Karpas-422 (cell line): ENCODE measurements at regions not wholly inside any gene's neighbourhood (a gene's known extent, or its start where the extent isn't known, plus 50 kb on each side); places are given as distances from the start of the nearest gene placed in this dataset.
A peak's percentile ranks its signal among the peaks of the same experiment; 100 is the strongest.
"Not testable (repeated sequence)": the region's sequence is repeated elsewhere in the genome, so short reads cannot be mapped to it uniquely, and the experiment has no call there.

Experiments
- DNase-seq: peaks from one replicate; pipeline ENCODE4 v3.0.0-alpha.2; 2015
- H2AFZ ChIP-seq: fragments of 200-600 bp; sonication (generic); 2 replicates; pipeline ENCODE4 v1.6.1; 2014; ENCODE audit warnings: antibody characterized with exemption, low read length, mixed read lengths
- H3K27ac ChIP-seq: fragments of 200-600 bp; sonication (generic); 2 replicates; pipeline ENCODE4 v1.5.1; 2014; ENCODE audit warnings: mild to moderate bottlenecking, low read length, moderate library complexity
- H3K27me3 ChIP-seq: fragments of 200-600 bp; sonication (generic); 2 replicates; pipeline ENCODE4 v1.6.1; 2014; ENCODE audit warnings: low read length, mixed read lengths
- H3K36me3 ChIP-seq: fragments of 200-600 bp; sonication (generic); 2 replicates; pipeline ENCODE4 v1.6.1; 2014; ENCODE audit warnings: low read length, mixed read lengths; ENCODE audit not compliant: insufficient read depth
- H3K4me1 ChIP-seq: fragments of 200-600 bp; sonication (generic); 2 replicates; pipeline ENCODE4 v1.6.1; 2014; ENCODE audit warnings: mild to moderate bottlenecking, low read length, mixed read lengths
- H3K4me2 ChIP-seq: fragments of 200-600 bp; sonication (generic); 2 replicates; pipeline ENCODE4 v1.6.1; 2014; ENCODE audit warnings: low read length, low read depth, mild to moderate bottlenecking; ENCODE audit not compliant: poor library complexity, severe bottlenecking
- H3K4me3 ChIP-seq: fragments of 200-600 bp; sonication (generic); 2 replicates; pipeline ENCODE4 v1.5.1; 2014; ENCODE audit warnings: mild to moderate bottlenecking, antibody characterized with exemption, low read length, mixed read lengths
- H3K79me2 ChIP-seq: fragments of 200-600 bp; sonication (generic); 2 replicates; pipeline ENCODE4 v1.6.1; 2014; ENCODE audit warnings: mild to moderate bottlenecking, low read length, mixed read lengths
- H3K9ac ChIP-seq: fragments of 200-600 bp; sonication (generic); 2 replicates; pipeline ENCODE4 v1.6.0; 2014; ENCODE audit warnings: low read length
- H3K9me2 ChIP-seq: fragments of 200-600 bp; sonication (generic), shearing (Covaris generic); replicated peaks from 2 replicates; pipeline ENCODE4 v1.6.0; 2014; ENCODE audit warnings: mild to moderate bottlenecking, low read length, moderate library complexity; ENCODE audit not compliant: insufficient read depth
- H3K9me3 ChIP-seq: fragments of 300-700, 200-600 bp; sonication (generic); 2 replicates; pipeline ENCODE4 v1.6.1; 2014; ENCODE audit warnings: low read length, mixed read lengths
- H4K20me1 ChIP-seq: fragments of 200-600 bp; sonication (generic); 2 replicates; pipeline ENCODE4 v1.6.1; 2014; ENCODE audit warnings: mild to moderate bottlenecking, antibody characterized with exemption, low read length, low read depth; ENCODE audit not compliant: insufficient read depth

DNA sequence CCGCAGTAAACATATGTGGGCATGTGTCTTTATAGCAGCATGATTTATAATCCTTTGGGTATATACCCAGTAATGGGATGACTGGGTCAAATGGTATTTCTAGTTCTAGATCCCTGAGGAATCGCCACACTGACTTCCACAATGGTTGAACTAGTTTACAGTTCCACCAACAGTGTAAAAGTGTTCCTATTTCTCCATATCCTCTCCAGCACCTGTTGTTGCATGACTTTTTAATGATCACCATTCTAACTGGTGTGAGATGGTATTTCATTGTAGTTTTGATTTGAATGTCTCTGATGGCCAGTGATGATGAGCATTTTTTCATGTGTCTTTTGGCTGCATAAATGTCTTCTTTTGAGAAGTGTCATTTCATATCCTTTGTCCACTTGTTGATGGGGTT, 238.6 kb upstream of the ZNF337 start:
- H3K9me2 ChIP-seq, H2AFZ ChIP-seq, DNase-seq, H3K9ac ChIP-seq, H3K9me3 ChIP-seq, H3K4me2 ChIP-seq, H3K27me3 ChIP-seq, H3K27ac ChIP-seq, H4K20me1 ChIP-seq, H3K36me3 ChIP-seq, H3K79me2 ChIP-seq, H3K4me1 ChIP-seq, H3K4me3 ChIP-seq: not testable (repeated sequence)

DNA sequence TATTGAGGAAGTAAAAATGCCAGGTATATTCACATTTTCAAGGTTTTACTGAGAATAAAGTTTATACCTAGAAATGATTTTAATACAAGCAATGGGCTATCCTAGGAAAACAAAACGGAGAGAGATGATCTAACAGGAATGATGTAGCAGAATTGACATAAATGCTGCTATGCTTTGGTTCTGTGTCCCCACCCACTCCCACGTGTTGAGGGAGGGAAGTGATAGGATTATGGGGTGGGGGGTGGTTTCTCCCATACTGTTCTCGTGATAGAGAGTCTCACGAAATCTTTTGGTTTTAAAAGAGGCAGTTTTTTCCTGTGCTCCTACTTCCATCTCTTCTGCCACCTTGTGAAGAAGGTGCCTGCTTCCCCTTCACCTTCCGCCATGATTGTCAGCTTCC, 236.2 kb upstream of the ZNF337 start:
- not testable (repeated sequence) for H4K20me1 ChIP-seq, H2AFZ ChIP-seq, H3K9me3 ChIP-seq, DNase-seq, H3K27ac ChIP-seq, H3K9me2 ChIP-seq, H3K79me2 ChIP-seq, H3K9ac ChIP-seq, H3K27me3 ChIP-seq, H3K4me3 ChIP-seq, H3K36me3 ChIP-seq, H3K4me2 ChIP-seq, H3K4me1 ChIP-seq

GRCh38 chr20:25932170-25932569, 235.5 kb upstream of the ZNF337 start:
- H3K9me3 ChIP-seq, H3K4me3 ChIP-seq, H3K27me3 ChIP-seq, H3K4me2 ChIP-seq, H3K4me1 ChIP-seq, H3K9me2 ChIP-seq, DNase-seq, H2AFZ ChIP-seq, H3K9ac ChIP-seq, H4K20me1 ChIP-seq, H3K36me3 ChIP-seq, H3K27ac ChIP-seq, H3K79me2 ChIP-seq: not testable (repeated sequence)

GRCh38 chr20:25902321-25902720, 205.7 kb upstream of the ZNF337 start:
- H3K27ac ChIP-seq, DNase-seq, H4K20me1 ChIP-seq, H3K9me3 ChIP-seq, H3K4me1 ChIP-seq, H3K9ac ChIP-seq, H3K4me2 ChIP-seq, H3K79me2 ChIP-seq, H2AFZ ChIP-seq, H3K27me3 ChIP-seq, H3K4me3 ChIP-seq, H3K36me3 ChIP-seq, H3K9me2 ChIP-seq: not testable (repeated sequence)

DNA sequence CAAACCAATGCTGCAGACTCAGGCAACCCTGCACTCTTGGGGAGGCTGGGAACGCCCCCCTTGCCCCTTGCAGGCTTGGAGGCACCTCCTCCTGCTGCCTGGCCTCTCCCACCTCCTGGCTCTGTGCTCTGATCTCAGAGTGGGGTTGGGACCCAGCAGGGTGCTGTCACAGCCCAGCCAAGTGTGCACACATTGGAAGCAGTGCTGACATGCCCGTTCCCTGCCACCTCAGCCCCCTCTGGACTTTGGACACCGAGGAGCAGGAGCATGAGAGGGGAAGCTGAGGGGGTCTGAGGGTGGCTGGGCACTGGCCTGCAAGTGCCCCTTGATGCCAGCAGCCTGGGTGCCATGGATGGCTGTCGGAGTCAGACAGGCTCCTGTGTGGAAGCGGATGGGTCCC, 202.0 kb upstream of the ZNF337 start:
- H3K27ac ChIP-seq, H3K4me1 ChIP-seq: not testable (repeated sequence)

DNA sequence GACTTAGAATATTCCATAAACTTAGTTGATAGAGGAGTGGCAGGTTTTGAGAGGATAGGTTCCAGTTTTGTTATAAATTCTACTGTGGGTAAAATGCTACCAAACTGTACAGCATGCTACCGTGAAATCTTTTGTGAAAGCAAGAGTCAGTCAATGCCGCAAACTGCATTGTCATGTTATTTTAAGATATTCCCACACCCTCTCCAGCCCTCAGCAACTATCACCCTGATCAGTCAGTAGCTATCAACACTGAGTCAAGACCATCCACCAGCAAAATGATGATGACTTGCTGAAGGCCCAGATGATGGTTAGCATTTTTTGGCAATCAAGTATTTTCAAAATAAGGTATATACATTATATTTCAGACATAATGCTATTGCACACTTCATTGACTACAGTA, 182.4 kb upstream of the ZNF337 start:
- not testable (repeated sequence) for H3K4me1 ChIP-seq, H3K9me2 ChIP-seq, H3K9me3 ChIP-seq, H3K4me3 ChIP-seq, DNase-seq, H3K4me2 ChIP-seq, H3K9ac ChIP-seq, H3K36me3 ChIP-seq, H3K27ac ChIP-seq, H4K20me1 ChIP-seq, H3K79me2 ChIP-seq, H3K27me3 ChIP-seq, H2AFZ ChIP-seq

More for the DNA sequence above, 202.0 kb upstream of the ZNF337 start:
- H2AFZ ChIP-seq, H3K27me3 ChIP-seq, H4K20me1 ChIP-seq, DNase-seq, H3K79me2 ChIP-seq, H3K36me3 ChIP-seq, H3K4me3 ChIP-seq, H3K4me2 ChIP-seq, H3K9me2 ChIP-seq, H3K9ac ChIP-seq, H3K9me3 ChIP-seq: not testable (repeated sequence)

- H3K27ac ChIP-seq, H3K27me3 ChIP-seq, H2AFZ ChIP-seq, H3K4me2 ChIP-seq, H3K9me2 ChIP-seq, H3K9me3 ChIP-seq, H3K36me3 ChIP-seq, DNase-seq, H4K20me1 ChIP-seq, H3K4me3 ChIP-seq, H3K9ac ChIP-seq, H3K4me1 ChIP-seq, H3K79me2 ChIP-seq: not testable (repeated sequence)
Observed at GRCh38 chr20:25868650-25868979, 172.0 kb upstream of the ZNF337 start.

- no peaks in the 10 kb centered on the region for H3K79me2 ChIP-seq
- H3K27ac ChIP-seq, result no peak overlapping the region
- peak; percentile 71 for DNase-seq
- H2AFZ ChIP-seq, result no peak overlapping the region
- no peaks in the 10 kb centered on the region for H3K36me3 ChIP-seq
- H3K9me2 ChIP-seq, result no peaks in the 10 kb centered on the region
- H3K4me3 ChIP-seq, result no peak overlapping the region
- H3K9ac ChIP-seq, result no peak overlapping the region
- H4K20me1 ChIP-seq, result no peaks in the 10 kb centered on the region
- no peaks in the 10 kb centered on the region for H3K9me3 ChIP-seq
- no peaks in the 10 kb centered on the region for H3K27me3 ChIP-seq
- H3K4me2 ChIP-seq, result no peak overlapping the region
- peaks cover 5% of the 10 kb centered on the region for H3K4me1 ChIP-seq
Observed at GRCh38 chr20:25867776-25868649, 171.4 kb upstream of the ZNF337 start.
